ENCODE measurements at regions not wholly inside any gene's neighbourhood (a gene's known extent, or its start where the extent isn't known, plus 50 kb on each side); places are given as distances from the start of the nearest gene placed in this dataset.
"Not testable (repeated sequence)": the region's sequence is repeated elsewhere in the genome, so short reads cannot be mapped to it uniquely, and the experiment has no call there.

DNA sequence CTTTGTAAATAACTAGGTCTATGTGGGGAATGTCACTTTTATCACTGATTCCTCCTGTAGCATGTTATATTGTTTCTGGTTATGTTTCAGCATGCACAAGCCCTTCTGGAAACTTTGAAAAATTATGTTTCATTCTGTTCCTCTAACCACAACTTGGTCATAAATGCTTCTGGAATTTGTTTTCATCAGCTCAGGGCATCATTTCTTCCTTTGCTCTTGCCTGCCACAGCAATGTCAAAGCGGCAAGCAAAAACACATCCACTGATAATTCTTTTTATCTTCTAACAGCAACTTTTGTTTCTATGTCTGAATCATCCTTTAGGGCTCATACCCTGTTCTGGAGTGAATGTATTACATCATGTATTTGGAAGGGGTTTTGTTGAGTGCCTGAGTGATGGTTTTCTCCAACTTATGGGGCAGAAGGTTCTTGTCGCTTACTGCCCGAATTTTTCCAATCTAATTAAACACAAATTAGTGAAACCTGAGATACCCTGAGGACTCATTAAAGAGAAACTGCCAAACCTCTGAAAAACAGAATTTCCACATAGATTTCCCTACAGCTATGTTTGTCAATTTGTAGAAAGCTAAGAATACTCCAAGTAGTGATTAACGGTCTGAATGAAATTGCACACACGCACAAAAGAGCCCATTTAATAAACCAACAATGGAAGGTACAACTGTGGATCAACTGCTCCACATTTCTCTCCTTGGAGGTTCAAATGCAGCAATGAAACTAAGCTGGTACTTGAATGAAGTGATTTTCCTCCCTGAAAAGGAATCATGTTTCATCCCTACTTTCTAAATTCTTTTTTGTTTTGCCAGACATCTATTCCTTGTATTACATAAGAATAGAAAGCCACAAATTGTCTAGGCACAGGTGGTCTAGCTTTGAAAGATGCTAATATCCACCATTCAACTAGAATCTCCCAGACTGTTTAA is 173.5 kb upstream of the KRR1 start:
- Mint-ChIP-seq H3K4me1 (peaks cover 6% of the 10 kb centered on the region), H3K27ac (no peak overlapping the region), H3K27me3 (no peaks in the 10 kb centered on the region), H3K36me3 (no peaks in the 10 kb centered on the region), H3K9me3 (no peaks in the 10 kb centered on the region), H3K4me3 (no peak overlapping the region)

DNA sequence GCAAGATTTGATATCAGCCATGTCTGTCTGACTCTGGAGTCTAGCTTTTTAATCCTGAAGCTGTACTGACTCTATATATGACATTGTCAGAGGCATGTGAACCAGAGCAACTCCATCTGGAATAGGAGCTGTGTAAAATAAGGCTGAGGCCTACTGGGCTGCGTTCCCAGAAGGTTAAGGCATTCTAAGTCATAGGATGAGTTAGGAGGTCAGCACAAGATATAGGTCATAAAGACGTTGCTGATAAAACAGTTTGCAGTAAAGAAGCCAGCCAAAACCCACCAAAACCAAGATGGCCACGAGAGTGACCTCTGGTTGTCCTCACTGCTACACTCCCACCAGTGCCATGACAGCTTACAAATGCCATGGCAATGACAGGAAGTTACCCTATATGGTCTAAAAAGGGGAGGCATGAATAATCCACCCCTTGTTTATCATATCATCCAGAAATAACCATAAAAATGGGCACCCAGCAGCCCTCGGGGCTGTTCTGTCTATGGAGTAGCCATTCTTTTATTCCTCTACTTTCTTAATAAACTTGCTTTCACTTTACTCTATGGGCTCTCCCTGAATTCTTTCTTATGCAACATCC is 172.7 kb upstream of the KRR1 start:
- H3K4me3 Mint-ChIP-seq, H3K36me3 Mint-ChIP-seq, H3K4me1 Mint-ChIP-seq, H3K27me3 Mint-ChIP-seq, H3K27ac Mint-ChIP-seq, H3K9me3 Mint-ChIP-seq: not testable (repeated sequence)

DNA sequence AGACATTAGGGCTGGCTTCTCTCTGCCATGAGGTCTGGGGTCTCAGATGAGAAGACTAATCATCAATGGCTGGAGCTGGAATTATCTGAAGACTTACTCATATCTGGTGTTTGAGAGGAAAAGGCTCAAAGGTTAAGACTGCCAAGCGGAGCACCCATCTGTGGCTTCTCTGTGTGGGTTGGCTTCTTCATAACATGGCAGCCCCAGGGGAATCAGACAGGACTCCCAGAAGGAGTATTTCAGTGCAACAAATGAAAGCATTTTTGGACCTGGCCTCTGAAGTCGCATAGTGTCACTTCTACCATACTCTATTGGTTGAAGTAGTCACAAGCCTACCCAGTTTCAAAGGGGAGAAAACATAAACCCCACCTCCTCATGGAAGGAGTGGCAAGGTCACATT is 171.8 kb upstream of the KRR1 start:
- Mint-ChIP-seq H3K4me1 (peaks cover 6% of the 10 kb centered on the region), H3K9me3 (no peaks in the 10 kb centered on the region), H3K27me3 (no peaks in the 10 kb centered on the region), H3K36me3 (no peaks in the 10 kb centered on the region), H3K27ac (no peak overlapping the region), H3K4me3 (no peak overlapping the region)

DNA sequence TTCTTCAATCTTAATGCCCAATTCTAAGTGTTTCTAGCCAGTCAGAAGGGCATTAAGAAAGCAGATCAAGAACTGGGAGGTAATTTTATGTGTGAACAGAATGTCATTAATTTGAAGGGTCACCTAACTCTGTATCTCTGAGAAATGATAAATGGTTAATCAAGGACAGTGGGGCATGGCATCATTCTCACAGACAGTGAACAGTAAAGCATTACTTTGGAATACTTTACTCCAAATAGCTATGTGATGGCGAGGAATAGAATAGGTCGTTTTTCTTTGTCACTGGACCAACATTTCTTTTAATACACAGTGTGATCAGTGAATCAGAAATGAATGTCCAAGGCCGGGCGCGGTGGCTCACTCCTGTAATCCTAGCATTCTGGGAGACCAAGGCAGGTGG is 166.1 kb upstream of the KRR1 start:
- Mint-ChIP-seq H3K9me3 (no peaks in the 10 kb centered on the region), H3K4me3 (no peak overlapping the region), H3K36me3 (no peaks in the 10 kb centered on the region), H3K27me3 (no peaks in the 10 kb centered on the region), H3K27ac (no peak overlapping the region), H3K4me1 (no peaks in the 10 kb centered on the region)

- no peak overlapping the region for H3K27ac Mint-ChIP-seq
- H3K4me1 Mint-ChIP-seq: no peaks in the 10 kb centered on the region
- no peaks in the 10 kb centered on the region for H3K9me3 Mint-ChIP-seq
- no peaks in the 10 kb centered on the region for H3K36me3 Mint-ChIP-seq
- H3K4me3 Mint-ChIP-seq: no peak overlapping the region
- H3K27me3 Mint-ChIP-seq: no peaks in the 10 kb centered on the region
These were observed 163.0 kb upstream of the KRR1 start for GRCh38 chr12:75674393-75674792.

DNA sequence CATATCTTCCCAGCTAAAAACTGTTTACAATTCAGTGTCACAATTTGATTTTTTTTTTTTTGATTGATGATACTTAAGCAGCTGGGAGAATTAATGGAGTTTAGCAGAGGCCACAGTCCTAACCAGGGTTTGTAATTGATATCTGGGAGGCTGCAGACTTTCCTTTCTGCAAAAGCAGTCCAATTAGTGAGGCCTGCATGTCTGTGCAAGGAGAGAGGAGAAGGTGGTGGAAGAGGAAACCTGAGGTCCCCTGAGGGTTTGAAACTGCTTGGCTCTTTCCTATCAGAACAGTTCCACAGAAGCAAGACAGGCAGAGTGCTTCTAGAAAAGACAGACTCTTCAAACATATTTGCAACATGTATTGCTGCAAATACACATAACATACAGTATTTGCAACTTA is 160.8 kb upstream of the KRR1 start:
- Mint-ChIP-seq H3K9me3 (no peaks in the 10 kb centered on the region), H3K36me3 (no peaks in the 10 kb centered on the region), H3K27ac (no peak overlapping the region), H3K27me3 (no peaks in the 10 kb centered on the region), H3K4me3 (no peak overlapping the region), H3K4me1 (no peaks in the 10 kb centered on the region)

- no peaks in the 10 kb centered on the region for H3K36me3 Mint-ChIP-seq
- H3K27me3 Mint-ChIP-seq: no peaks in the 10 kb centered on the region
- no peaks in the 10 kb centered on the region for H3K9me3 Mint-ChIP-seq
- H3K4me3 Mint-ChIP-seq: no peak overlapping the region
- no peak overlapping the region for H3K27ac Mint-ChIP-seq
- H3K4me1 Mint-ChIP-seq: no peaks in the 10 kb centered on the region
These were observed 158.8 kb upstream of the KRR1 start for GRCh38 chr12:75670216-75670615.

DNA sequence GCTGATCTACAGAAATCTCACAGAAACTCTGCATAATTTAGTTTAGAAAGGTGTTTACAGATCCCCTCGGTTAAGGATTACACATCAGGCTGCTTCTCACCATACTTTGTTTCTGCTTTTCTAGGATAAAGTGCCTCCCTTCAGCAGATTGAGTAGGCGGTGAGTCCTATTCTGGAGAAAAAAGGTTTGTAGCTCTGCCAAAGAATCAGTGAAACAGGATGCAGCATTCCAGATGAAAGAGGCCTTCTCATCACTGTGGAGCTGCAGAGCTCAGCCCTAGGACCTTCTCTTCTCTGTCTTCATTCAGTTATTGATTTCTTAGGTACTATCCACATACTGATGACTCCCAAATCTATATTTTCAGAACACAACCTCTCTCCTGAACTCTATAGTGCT is 155.5 kb upstream of the KRR1 start:
- no peak overlapping the region for H3K4me3 Mint-ChIP-seq
- H3K9me3 Mint-ChIP-seq: no peaks in the 10 kb centered on the region
- no peaks in the 10 kb centered on the region for H3K36me3 Mint-ChIP-seq
- no peaks in the 10 kb centered on the region for H3K4me1 Mint-ChIP-seq
- H3K27me3 Mint-ChIP-seq: no peaks in the 10 kb centered on the region
- no peak overlapping the region for H3K27ac Mint-ChIP-seq

DNA sequence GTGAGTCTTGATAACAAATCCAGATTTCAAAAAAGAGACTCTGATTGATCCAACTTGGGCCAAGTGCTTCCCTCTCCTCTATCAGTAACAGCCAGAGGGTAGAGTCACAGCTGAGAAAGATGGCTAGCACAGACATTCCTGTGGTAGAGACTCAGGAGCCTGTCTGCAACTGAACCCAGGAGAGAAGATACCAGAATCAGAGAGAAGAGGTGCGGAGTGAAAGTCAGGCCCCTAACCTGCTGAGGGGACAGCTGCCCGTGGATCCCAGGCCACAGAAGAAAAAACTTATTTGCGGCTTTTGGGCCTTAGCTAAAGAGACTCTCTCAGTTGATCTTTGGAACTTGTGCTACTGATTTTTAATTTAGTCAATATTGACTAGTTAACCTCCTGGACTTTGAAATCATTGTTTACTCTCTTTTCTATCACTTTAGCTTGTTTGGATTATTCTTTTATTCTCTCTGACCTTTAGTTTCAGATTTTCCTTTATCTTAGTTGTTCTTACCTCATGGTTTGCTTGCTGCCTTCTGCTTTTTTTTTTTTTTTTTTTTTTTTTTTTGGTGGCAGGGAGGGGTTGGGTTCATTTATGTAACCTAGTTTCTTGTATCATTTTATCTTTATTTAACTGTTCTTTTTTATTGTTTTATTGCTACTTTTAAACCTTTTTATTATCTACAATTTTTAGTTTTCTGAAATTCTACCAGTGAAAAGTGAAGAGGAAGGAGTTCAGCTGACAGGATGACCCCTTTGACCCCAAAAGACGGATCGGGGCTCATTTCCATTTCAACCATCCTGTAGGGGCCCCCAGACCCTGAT is 154.9 kb upstream of the KRR1 start:
- H3K9me3 Mint-ChIP-seq: no peaks in the 10 kb centered on the region
- H3K4me1 Mint-ChIP-seq: no peaks in the 10 kb centered on the region
- no peak overlapping the region for H3K27ac Mint-ChIP-seq
- no peaks in the 10 kb centered on the region for H3K27me3 Mint-ChIP-seq
- H3K4me3 Mint-ChIP-seq: no peak overlapping the region
- H3K36me3 Mint-ChIP-seq: no peaks in the 10 kb centered on the region

DNA sequence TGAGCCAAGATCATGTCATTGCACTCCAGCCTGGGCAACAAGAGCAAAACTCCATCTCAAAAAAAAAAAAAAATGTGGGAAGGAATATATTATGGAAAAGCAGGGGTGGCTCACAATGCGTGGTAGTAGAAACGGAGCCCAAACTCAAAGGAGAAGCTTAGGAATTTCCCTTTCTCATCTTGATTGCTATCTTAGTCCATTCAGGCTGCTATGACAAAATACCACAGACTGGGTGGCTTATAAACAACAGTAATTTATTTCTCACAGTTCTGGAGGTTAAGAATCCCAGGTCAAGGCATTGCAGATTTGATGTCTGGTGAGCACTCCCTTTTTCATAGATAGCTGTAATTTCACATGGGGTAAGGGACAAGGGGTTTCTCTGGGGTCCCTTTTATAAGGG is 153.8 kb upstream of the KRR1 start:
- no peaks in the 10 kb centered on the region for H3K27me3 Mint-ChIP-seq
- no peaks in the 10 kb centered on the region for H3K9me3 Mint-ChIP-seq

DNA sequence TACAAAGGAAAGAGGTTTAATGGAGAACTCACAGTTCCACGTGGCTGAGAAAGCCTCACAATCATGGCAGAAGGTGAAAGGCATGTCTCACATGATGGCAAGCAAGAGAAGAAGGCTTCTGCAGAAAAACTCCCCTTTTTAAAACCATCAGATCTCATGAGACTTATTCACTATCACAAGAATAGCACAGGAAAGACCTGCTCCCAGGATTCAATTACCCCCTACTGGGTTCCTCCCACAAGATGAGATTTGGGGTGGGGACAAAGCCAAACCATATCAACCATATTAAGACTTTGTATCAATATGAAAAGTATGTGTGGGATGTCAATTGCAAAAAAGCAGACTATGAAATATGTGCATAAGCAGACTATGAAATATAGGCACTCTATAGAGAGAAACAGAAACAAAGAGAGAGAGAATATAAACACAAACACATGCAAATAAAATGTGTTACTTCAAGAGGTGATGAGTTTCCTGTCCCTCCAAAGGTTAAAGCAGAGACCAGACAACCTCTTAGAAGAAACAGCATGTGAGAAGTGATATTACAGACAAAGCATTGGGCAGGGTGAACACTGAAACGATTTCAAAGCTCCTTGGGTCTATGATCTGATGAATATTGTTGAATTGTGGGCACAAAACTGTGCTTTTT is 151.2 kb upstream of the KRR1 start:
- H3K4me1 Mint-ChIP-seq: peaks cover 5% of the 10 kb centered on the region
- no peaks in the 10 kb centered on the region for H3K9me3 Mint-ChIP-seq
- H3K27me3 Mint-ChIP-seq: no peaks in the 10 kb centered on the region
- no peaks in the 10 kb centered on the region for H3K36me3 Mint-ChIP-seq
- H3K27ac Mint-ChIP-seq: no peak overlapping the region
- H3K4me3 Mint-ChIP-seq: no peak overlapping the region

More for the DNA sequence above, 153.8 kb upstream of the KRR1 start:
- no peaks in the 10 kb centered on the region for H3K4me1 Mint-ChIP-seq
- H3K36me3 Mint-ChIP-seq: no peaks in the 10 kb centered on the region
- H3K4me3 Mint-ChIP-seq: no peak overlapping the region
- H3K27ac Mint-ChIP-seq: no peak overlapping the region

GRCh38 chr12:75661908-75662307 is 150.5 kb upstream of the KRR1 start:
- peaks cover 5% of the 10 kb centered on the region for H3K4me1 Mint-ChIP-seq
- H3K27me3 Mint-ChIP-seq: no peaks in the 10 kb centered on the region
- H3K27ac Mint-ChIP-seq: no peak overlapping the region
- no peaks in the 10 kb centered on the region for H3K9me3 Mint-ChIP-seq
- no peak overlapping the region for H3K4me3 Mint-ChIP-seq
- no peaks in the 10 kb centered on the region for H3K36me3 Mint-ChIP-seq

DNA sequence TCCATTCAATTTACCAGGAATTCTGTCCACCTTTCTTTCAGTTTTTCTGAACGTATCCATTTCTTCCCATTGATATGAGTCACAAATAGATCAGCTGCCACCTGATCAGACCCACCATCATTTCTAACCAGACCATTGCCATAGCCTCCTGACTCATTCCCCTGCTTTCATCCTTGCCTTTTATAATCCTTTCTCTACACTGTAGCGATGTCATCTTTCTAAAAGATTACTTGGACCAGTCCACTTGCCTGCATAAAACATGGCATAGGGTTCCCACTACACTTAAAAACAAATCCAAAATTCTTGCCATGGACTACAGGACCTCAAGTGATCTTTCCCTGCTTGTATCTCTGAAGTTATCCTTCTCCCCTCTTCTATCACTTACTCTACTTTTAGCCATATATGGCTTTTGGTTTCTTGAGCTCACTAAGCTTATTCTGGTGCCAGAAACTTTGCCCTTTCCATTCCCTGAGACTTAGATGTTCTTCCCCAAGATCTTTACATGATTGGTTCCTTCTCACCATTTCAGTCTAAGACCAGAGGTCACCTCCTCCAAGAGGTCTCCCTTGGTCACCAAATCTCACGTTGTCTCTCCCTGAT is 149.5 kb upstream of the KRR1 start:
- Mint-ChIP-seq H3K4me1 (peaks cover 5% of the 10 kb centered on the region), H3K27me3 (no peaks in the 10 kb centered on the region), H3K4me3 (no peak overlapping the region), H3K27ac (no peak overlapping the region), H3K36me3 (no peaks in the 10 kb centered on the region), H3K9me3 (no peaks in the 10 kb centered on the region)

DNA sequence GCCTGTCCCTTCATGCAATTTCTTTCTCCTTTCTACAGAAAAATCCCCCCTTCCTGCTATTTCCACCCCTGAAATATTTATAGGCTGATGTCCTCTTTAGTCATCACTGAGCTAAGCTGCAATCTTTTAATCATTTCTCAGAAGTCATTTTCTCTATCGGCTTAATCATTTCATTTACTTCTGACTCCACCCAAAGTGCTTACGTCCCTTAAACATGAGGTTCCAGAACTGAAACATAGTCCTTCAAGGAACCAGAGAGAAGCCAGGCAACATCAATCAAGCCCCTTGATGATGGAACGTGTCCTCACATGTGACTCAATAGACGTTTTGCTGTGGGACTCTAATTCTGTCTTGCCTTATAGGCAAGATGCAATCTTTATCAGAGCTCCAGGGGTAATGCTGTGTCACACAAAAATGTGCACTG is 148.7 kb upstream of the KRR1 start:
- H3K36me3 Mint-ChIP-seq: no peaks in the 10 kb centered on the region
- H3K4me3 Mint-ChIP-seq: no peak overlapping the region
- no peaks in the 10 kb centered on the region for H3K9me3 Mint-ChIP-seq
- H3K27me3 Mint-ChIP-seq: no peaks in the 10 kb centered on the region
- H3K27ac Mint-ChIP-seq: no peak overlapping the region
- peaks cover 9% of the 10 kb centered on the region for H3K4me1 Mint-ChIP-seq

Measured in activated naive CD4-positive, alpha-beta T cell treated with anti-CD3 and anti-CD28 coated beads, Interleukin-2, amount 50 U/mL, for 24 hours (primary cell).